GM23338 (cell line): ENCODE measurements at regions not wholly inside any gene's neighbourhood (a gene's known extent, or its start where the extent isn't known, plus 50 kb on each side); places are given as distances from the start of the nearest gene placed in this dataset.

ENCODE experiments used
- ATAC-seq: fragments of 200-7000 bp; cut with Tn5 transposase; 3 replicates; pipeline ENCODE4 v1.9.1; 2020
- DNase-seq: peaks from one replicate; pipeline ENCODE4 v3.0.0-alpha.2; 2015; ENCODE audit warnings: low spot score
- H2AFZ ChIP-seq: fragments of 200-600 bp; sonication (generic); 2 replicates; pipeline ENCODE4 v1.8.0; 2016; ENCODE audit warnings: antibody characterized with exemption, mild to moderate bottlenecking, moderate library complexity
- H3F3A ChIP-seq: fragments of 200-600 bp; sonication (generic); replicated peaks from 2 replicates; pipeline ENCODE4 v1.8.0; 2017; ENCODE audit warnings: antibody characterized with exemption, mixed run types, low read depth
- H3K27ac ChIP-seq: fragments of 200-600 bp; sonication (generic); 2 replicates; pipeline ENCODE4 v1.6.1; 2016; ENCODE audit warnings: low read depth
- H3K27me3 ChIP-seq: fragments of 200-600 bp; sonication (generic); 2 replicates; pipeline ENCODE4 v1.8.0; 2016; ENCODE audit warnings: mild to moderate bottlenecking, mixed run types, moderate library complexity; ENCODE audit not compliant: insufficient read depth
- H3K36me3 ChIP-seq: fragments of 200-600 bp; sonication (generic); 2 replicates; pipeline ENCODE4 v1.8.0; 2016; ENCODE audit warnings: mild to moderate bottlenecking; ENCODE audit not compliant: insufficient read depth
- H3K4me1 ChIP-seq: fragments of 200-600 bp; sonication (generic); 2 replicates; pipeline ENCODE4 v1.8.0; 2016; ENCODE audit warnings: mild to moderate bottlenecking, moderate library complexity; ENCODE audit not compliant: insufficient read depth
- H3K4me2 ChIP-seq: fragments of 200-600 bp; sonication (generic); 2 replicates; pipeline ENCODE4 v1.7.1; 2017; ENCODE audit warnings: mixed run types
- H3K4me3 ChIP-seq: fragments of 200-600 bp; sonication (generic); 2 replicates; pipeline ENCODE4 v1.6.1; 2016; ENCODE audit warnings: mixed run types
- H3K79me2 ChIP-seq: fragments of 200-600 bp; sonication (generic); replicated peaks from 2 replicates; pipeline ENCODE4 v1.8.0; 2017; ENCODE audit warnings: mild to moderate bottlenecking; ENCODE audit not compliant: insufficient read depth
- H3K9me2 ChIP-seq: fragments of 200-600 bp; sonication (generic); 2 replicates; pipeline ENCODE4 v1.8.0; 2017; ENCODE audit not compliant: insufficient read depth
- H4K20me1 ChIP-seq: fragments of 200-600 bp; sonication (generic); replicated peaks from 2 replicates; pipeline ENCODE4 v1.8.0; 2017; ENCODE audit warnings: mild to moderate bottlenecking; ENCODE audit not compliant: insufficient read depth
- H3K27ac Mint-ChIP-seq: 2 replicates; pipeline ENCODE4 v1.8.0; 2020; ENCODE audit warnings: inconsistent platforms, mild to moderate bottlenecking, moderate library complexity, mixed read lengths
- H3K27me3 Mint-ChIP-seq: 3 replicates; pipeline ENCODE4 v1.8.0; 2022; ENCODE audit warnings: low read depth, mild to moderate bottlenecking, moderate library complexity, mixed read lengths, inconsistent platforms; ENCODE audit not compliant: insufficient read depth, poor library complexity
- H3K36me3 Mint-ChIP-seq: 3 replicates; pipeline ENCODE4 v1.8.0; 2021; ENCODE audit warnings: low read depth, mild to moderate bottlenecking, inconsistent platforms, moderate library complexity, mixed read lengths
- H3K4me1 Mint-ChIP-seq: 3 replicates; pipeline ENCODE4 v1.8.0; 2020; ENCODE audit warnings: mild to moderate bottlenecking, inconsistent platforms, mixed read lengths
- H3K4me3 Mint-ChIP-seq: 3 replicates; pipeline ENCODE4 v1.8.0; 2021; ENCODE audit warnings: moderate library complexity, mild to moderate bottlenecking, inconsistent platforms, mixed read lengths
- H3K9me3 Mint-ChIP-seq: 3 replicates; pipeline ENCODE4 v1.8.0; 2020; ENCODE audit warnings: moderate library complexity, mild to moderate bottlenecking, inconsistent platforms, mixed read lengths
- CREB1 ChIP-seq: fragments of 250-450 bp; sonication (Bioruptor Pico); IDR thresholded peaks from 2 replicates; pipeline ENCODE4 v1.5.0; 2020; ENCODE audit warnings: low read depth, mild to moderate bottlenecking, moderate library complexity
- EZH2 ChIP-seq: fragments of 200-600 bp; sonication (generic); IDR thresholded peaks from one replicate; pipeline ENCODE4 v1.8.0; 2017; ENCODE audit warnings: antibody characterized with exemption, mild to moderate bottlenecking, low read depth; ENCODE audit not compliant: unreplicated experiment
- EZH2phosphoT487 ChIP-seq: fragments of 200-600 bp; sonication (generic); IDR thresholded peaks from one replicate; pipeline ENCODE4 v1.8.1; 2018; ENCODE audit warnings: antibody characterized with exemption; ENCODE audit not compliant: unreplicated experiment
- JUNB ChIP-seq: IDR thresholded peaks from one replicate; pipeline ENCODE4 v1.6.1; 2016; ENCODE audit warnings: antibody characterized with exemption; ENCODE audit not compliant: unreplicated experiment
- NANOG ChIP-seq: IDR thresholded peaks from 2 replicates; pipeline ENCODE4 v1.6.1; 2016; ENCODE audit warnings: antibody characterized with exemption, borderline replicate concordance
- POLR2AphosphoS5 ChIP-seq: IDR thresholded peaks from 2 replicates; pipeline ENCODE4 v1.6.1; 2016; ENCODE audit warnings: antibody characterized with exemption, low read depth
- STAT1 ChIP-seq: IDR thresholded peaks from one replicate; pipeline ENCODE4 v1.6.1; 2016; ENCODE audit warnings: antibody characterized with exemption; ENCODE audit not compliant: unreplicated experiment
- ZNF114 ChIP-seq: fragments of 250-450 bp; sonication (Bioruptor Pico); IDR thresholded peaks from 2 replicates; pipeline ENCODE4 v1.5.0; 2020; ENCODE audit warnings: mild to moderate bottlenecking, moderate library complexity
- ZNF331 ChIP-seq: fragments of 250-450 bp; sonication (Bioruptor Pico); IDR thresholded peaks from 2 replicates; pipeline ENCODE4 v1.5.0; 2020; ENCODE audit warnings: low read depth, mild to moderate bottlenecking, moderate library complexity
- TF ChIP-seq, protein P1 (sequence below): IDR thresholded peaks from 2 replicates; pipeline ENCODE4 v1.6.1; 2016; ENCODE audit warnings: antibody characterized with exemption
- TF ChIP-seq, protein P2 (sequence below): fragments of 250-450 bp; sonication (Bioruptor Pico); IDR thresholded peaks from 2 replicates; pipeline ENCODE4 v1.5.0; 2020; ENCODE audit warnings: mild to moderate bottlenecking, moderate library complexity

DNA sequence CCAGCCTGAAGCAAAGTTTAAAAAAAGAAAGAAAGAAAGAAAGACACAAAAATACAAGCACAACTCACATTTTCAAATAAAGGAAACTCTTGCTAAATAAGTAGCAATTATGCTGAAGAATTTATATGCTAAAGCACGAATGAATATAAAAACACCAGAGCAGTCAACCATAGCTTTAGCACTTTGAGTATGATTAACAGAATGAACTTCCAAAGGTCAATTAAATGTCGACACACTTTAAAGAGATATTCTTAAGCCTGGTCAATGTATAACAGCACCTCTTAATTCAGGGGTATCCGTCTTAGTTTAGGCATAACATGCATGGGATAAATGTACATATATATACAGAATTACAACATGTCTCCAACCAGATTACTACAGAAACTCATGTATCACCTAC is 125.9 kb downstream of the OGFRL1 start:
- H3K27ac Mint-ChIP-seq: no peak overlapping the region
- no peaks in the 10 kb centered on the region for H3K9me2 ChIP-seq
- H2AFZ ChIP-seq: no peak overlapping the region
- H3K27me3 ChIP-seq: peaks cover 18% of the 10 kb centered on the region
- peaks cover 12% of the 10 kb centered on the region for H3K4me1 Mint-ChIP-seq
- H3K79me2 ChIP-seq: no peaks in the 10 kb centered on the region
- TF ChIP-seq, protein P1, sequence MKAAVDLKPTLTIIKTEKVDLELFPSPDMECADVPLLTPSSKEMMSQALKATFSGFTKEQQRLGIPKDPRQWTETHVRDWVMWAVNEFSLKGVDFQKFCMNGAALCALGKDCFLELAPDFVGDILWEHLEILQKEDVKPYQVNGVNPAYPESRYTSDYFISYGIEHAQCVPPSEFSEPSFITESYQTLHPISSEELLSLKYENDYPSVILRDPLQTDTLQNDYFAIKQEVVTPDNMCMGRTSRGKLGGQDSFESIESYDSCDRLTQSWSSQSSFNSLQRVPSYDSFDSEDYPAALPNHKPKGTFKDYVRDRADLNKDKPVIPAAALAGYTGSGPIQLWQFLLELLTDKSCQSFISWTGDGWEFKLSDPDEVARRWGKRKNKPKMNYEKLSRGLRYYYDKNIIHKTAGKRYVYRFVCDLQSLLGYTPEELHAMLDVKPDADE: no peak
- TF ChIP-seq ZNF331 (CRISPR knock-in tag) (no peak), ZNF114 (CRISPR knock-in tag) (no peak), NANOG (no peak), JUNB (no peak)
- H3K36me3 Mint-ChIP-seq: no peaks in the 10 kb centered on the region
- H4K20me1 ChIP-seq: no peaks in the 10 kb centered on the region
- H3F3A ChIP-seq: no peaks in the 10 kb centered on the region
- H3K9me3 Mint-ChIP-seq: no peaks in the 10 kb centered on the region
- no peak overlapping the region for H3K4me3 ChIP-seq
- H3K4me1 ChIP-seq: peaks cover 11% of the 10 kb centered on the region
- no peaks in the 10 kb centered on the region for H3K36me3 ChIP-seq
- no peak for DNase-seq
- H3K4me3 Mint-ChIP-seq: no peak overlapping the region
- H3K27me3 Mint-ChIP-seq: peaks cover 10% of the 10 kb centered on the region
- ATAC-seq: no peak
- no peak overlapping the region for H3K4me2 ChIP-seq
- no peak overlapping the region for H3K27ac ChIP-seq

DNA sequence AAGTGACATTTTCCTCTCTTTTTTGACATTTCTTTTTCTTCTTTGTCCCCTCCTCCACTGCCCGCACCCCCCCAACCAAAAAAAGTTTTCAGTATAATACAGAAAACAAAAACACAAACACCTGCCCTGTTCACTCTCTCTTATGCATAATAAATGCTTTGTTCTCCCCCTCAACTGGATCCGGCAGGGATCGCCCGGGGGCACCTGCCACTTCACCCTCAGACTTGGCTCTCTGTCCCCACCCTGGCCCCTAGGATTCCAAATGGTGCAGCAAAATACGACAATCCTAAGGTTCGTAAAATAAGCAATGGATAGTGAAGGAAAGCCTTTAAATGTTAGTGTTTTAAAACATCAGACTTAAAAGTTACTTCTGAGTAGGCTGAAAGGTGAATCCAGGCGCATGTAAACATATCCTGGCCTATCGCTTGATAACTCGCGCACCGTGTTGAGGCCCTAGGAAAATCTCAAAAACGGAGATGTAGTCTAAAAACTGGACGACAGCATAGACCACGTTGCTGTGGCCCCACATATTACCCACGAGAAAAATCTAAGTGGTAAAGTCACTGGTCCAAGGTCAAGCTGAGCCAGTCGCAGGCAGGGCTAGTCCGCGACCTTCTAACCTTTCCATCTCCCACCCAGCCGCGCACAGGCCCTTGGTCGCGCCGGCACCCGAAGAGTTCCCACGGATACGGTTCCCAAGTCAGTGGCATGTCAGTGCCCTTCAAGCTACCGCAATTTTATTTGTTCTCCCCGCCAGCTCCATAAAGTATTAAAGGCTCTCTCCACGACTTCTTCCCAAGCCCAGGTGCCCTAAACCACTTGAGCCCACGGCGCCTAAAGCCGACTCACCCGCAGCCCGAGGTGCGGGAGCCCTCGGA is 130.8 kb downstream of the OGFRL1 start:
- Histone ChIP-seq H4K20me1 (no peaks in the 10 kb centered on the region), H3F3A (no peaks in the 10 kb centered on the region), H3K27me3 (peaks cover 24% of the 10 kb centered on the region), H3K4me2 (peak overlapping the region; percentile 88), H3K79me2 (no peaks in the 10 kb centered on the region), H3K4me3 (peak overlapping the region; percentile 79), H3K36me3 (no peaks in the 10 kb centered on the region), H3K4me1 (peaks cover 8% of the 10 kb centered on the region), H2AFZ (peak overlapping the region; percentile 97), H3K9me2 (no peaks in the 10 kb centered on the region), H3K27ac (no peak overlapping the region)
- peak overlapping the region; percentile 89 for H3K4me3 Mint-ChIP-seq
- ATAC-seq (peak; percentile 11), DNase-seq (peak; percentile 17)
- TF ChIP-seq POLR2AphosphoS5 (no peak), EZH2phosphoT487 (no peak), CREB1 (no peak), STAT1 (no peak), EZH2 (no peak), ZNF331 (CRISPR knock-in tag) (no peak)
- TF ChIP-seq, protein P1: no peak
- TF ChIP-seq, protein P2, sequence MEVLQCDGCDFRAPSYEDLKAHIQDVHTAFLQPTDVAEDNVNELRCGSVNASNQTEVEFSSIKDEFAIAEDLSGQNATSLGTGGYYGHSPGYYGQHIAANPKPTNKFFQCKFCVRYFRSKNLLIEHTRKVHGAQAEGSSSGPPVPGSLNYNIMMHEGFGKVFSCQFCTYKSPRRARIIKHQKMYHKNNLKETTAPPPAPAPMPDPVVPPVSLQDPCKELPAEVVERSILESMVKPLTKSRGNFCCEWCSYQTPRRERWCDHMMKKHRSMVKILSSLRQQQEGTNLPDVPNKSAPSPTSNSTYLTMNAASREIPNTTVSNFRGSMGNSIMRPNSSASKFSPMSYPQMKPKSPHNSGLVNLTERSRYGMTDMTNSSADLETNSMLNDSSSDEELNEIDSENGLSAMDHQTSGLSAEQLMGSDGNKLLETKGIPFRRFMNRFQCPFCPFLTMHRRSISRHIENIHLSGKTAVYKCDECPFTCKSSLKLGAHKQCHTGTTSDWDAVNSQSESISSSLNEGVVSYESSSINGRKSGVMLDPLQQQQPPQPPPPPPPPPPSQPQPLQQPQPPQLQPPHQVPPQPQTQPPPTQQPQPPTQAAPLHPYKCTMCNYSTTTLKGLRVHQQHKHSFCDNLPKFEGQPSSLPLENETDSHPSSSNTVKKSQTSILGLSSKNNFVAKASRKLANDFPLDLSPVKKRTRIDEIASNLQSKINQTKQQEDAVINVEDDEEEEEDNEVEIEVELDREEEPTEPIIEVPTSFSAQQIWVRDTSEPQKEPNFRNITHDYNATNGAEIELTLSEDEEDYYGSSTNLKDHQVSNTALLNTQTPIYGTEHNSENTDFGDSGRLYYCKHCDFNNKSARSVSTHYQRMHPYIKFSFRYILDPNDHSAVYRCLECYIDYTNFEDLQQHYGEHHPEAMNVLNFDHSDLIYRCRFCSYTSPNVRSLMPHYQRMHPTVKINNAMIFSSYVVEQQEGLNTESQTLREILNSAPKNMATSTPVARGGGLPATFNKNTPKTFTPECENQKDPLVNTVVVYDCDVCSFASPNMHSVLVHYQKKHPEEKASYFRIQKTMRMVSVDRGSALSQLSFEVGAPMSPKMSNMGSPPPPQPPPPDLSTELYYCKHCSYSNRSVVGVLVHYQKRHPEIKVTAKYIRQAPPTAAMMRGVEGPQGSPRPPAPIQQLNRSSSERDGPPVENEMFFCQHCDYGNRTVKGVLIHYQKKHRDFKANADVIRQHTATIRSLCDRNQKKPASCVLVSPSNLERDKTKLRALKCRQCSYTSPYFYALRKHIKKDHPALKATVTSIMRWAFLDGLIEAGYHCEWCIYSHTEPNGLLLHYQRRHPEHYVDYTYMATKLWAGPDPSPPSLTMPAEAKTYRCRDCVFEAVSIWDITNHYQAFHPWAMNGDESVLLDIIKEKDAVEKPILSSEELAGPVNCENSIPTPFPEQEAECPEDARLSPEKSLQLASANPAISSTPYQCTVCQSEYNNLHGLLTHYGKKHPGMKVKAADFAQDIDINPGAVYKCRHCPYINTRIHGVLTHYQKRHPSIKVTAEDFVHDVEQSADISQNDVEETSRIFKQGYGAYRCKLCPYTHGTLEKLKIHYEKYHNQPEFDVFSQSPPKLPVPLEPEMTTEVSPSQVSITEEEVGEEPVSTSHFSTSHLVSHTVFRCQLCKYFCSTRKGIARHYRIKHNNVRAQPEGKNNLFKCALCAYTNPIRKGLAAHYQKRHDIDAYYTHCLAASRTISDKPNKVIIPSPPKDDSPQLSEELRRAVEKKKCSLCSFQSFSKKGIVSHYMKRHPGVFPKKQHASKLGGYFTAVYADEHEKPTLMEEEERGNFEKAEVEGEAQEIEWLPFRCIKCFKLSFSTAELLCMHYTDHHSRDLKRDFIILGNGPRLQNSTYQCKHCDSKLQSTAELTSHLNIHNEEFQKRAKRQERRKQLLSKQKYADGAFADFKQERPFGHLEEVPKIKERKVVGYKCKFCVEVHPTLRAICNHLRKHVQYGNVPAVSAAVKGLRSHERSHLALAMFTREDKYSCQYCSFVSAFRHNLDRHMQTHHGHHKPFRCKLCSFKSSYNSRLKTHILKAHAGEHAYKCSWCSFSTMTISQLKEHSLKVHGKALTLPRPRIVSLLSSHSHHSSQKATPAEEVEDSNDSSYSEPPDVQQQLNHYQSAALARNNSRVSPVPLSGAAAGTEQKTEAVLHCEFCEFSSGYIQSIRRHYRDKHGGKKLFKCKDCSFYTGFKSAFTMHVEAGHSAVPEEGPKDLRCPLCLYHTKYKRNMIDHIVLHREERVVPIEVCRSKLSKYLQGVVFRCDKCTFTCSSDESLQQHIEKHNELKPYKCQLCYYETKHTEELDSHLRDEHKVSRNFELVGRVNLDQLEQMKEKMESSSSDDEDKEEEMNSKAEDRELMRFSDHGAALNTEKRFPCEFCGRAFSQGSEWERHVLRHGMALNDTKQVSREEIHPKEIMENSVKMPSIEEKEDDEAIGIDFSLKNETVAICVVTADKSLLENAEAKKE (CRISPR knock-in tag): no peak
- H3K4me1 Mint-ChIP-seq: peaks cover 5% of the 10 kb centered on the region
- no peaks in the 10 kb centered on the region for H3K36me3 Mint-ChIP-seq
- H3K27me3 Mint-ChIP-seq: peaks cover 12% of the 10 kb centered on the region
- no peaks in the 10 kb centered on the region for H3K9me3 Mint-ChIP-seq
- H3K27ac Mint-ChIP-seq: no peak overlapping the region
